HCT116 (cell line): ENCODE measurements at regions not wholly inside any gene's neighbourhood (a gene's known extent, or its start where the extent isn't known, plus 50 kb on each side); places are given as distances from the start of the nearest gene placed in this dataset.

Source experiments
- CBX3 ChIP-seq: IDR thresholded peaks from 2 replicates; pipeline ENCODE4 v1.6.1; 2012; ENCODE audit warnings: low read depth
- CEBPB ChIP-seq: IDR thresholded peaks from 2 replicates; pipeline ENCODE4 v1.6.1; 2012; ENCODE audit warnings: low read depth
- CTCF ChIP-seq, 3 experiments: fragments of 200-600 bp in 1 of 3; sonication (generic) in 1 of 3; IDR thresholded peaks in 2 of 3; conservative IDR thresholded peaks in 1 of 3; 2 replicates each; pipeline ENCODE4 v1.5.1; 2012 to 2017; ENCODE audit warnings: low read depth in 2 of 3, low read length in 2 of 3, antibody characterized with exemption in 1 of 3, borderline replicate concordance in 1 of 3, control low read depth in 1 of 3, mild to moderate bottlenecking in 1 of 3, mixed read lengths in 1 of 3, mixed run types in 1 of 3, moderate library complexity in 1 of 3; ENCODE audit not compliant: insufficient read depth in 1 of 3
- EZH2 ChIP-seq: fragments of 200-600 bp; sonication (generic); IDR thresholded peaks from 2 replicates; pipeline ENCODE4 v1.6.1; 2017; ENCODE audit warnings: antibody characterized with exemption, mixed run types
- JUND ChIP-seq: IDR thresholded peaks from 2 replicates; pipeline ENCODE4 v1.6.1; 2012
- MAX ChIP-seq: IDR thresholded peaks from 2 replicates; pipeline ENCODE4 v1.6.1; 2012
- POLR2A ChIP-seq: IDR thresholded peaks from 2 replicates; pipeline ENCODE4 v1.7.0; 2011; ENCODE audit warnings: borderline replicate concordance; ENCODE audit not compliant: insufficient read depth, insufficient read length; ENCODE audit errors: extremely low read depth
- RAD21 ChIP-seq: IDR thresholded peaks from 2 replicates; pipeline ENCODE4 v1.6.1; 2012; ENCODE audit warnings: low read depth, mild to moderate bottlenecking
- TCF7L2 ChIP-seq: IDR thresholded peaks from 2 replicates; pipeline ENCODE4 v1.7.0; 2011; ENCODE audit warnings: borderline replicate concordance, inconsistent platforms; ENCODE audit not compliant: insufficient read depth, insufficient read length; ENCODE audit errors: extremely low read depth
- YY1 ChIP-seq: IDR thresholded peaks from 2 replicates; pipeline ENCODE4 v1.6.1; 2011; ENCODE audit warnings: low read length, low read depth, moderate library complexity, mild to moderate bottlenecking; ENCODE audit not compliant: insufficient replicate concordance; ENCODE audit errors: extremely low read depth
- ZFX ChIP-seq: fragments of 450-650 bp; IDR thresholded peaks from 2 replicates; pipeline ENCODE4 v1.6.1; 2017
- ZNF274 ChIP-seq: fragments of 200-500 bp; sonication (Bioruptor generic); IDR thresholded peaks from 2 replicates; pipeline ENCODE4 v1.6.1; 2014; ENCODE audit warnings: mild to moderate bottlenecking, low read depth, low read length, inconsistent platforms
- TF ChIP-seq, protein P1 (sequence below): IDR thresholded peaks from 2 replicates; pipeline ENCODE4 v1.6.1; 2012

- TF ChIP-seq POLR2A, result no peak
- TF ChIP-seq CTCF (IDR thresholded peaks at IDR 0.05 in 2 of 3, conservative IDR thresholded peaks at IDR 0.05 in 1 of 3; ENCODE audit: borderline replicate concordance in 1 of 3, insufficient read depth in 1 of 3, low read depth in 2 of 3, low read length in 2 of 3), result no peak
- TF ChIP-seq, protein P1, sequence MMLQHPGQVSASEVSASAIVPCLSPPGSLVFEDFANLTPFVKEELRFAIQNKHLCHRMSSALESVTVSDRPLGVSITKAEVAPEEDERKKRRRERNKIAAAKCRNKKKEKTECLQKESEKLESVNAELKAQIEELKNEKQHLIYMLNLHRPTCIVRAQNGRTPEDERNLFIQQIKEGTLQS, result no peak
- TF ChIP-seq RAD21, result no peak
- TF ChIP-seq MAX, result no peak
- no peak for TF ChIP-seq EZH2
- TF ChIP-seq YY1, result no peak
- TF ChIP-seq JUND, result no peak
- no peak for TF ChIP-seq TCF7L2
- TF ChIP-seq CBX3, result no peak
- TF ChIP-seq ZNF274, result no peak
- no peak for TF ChIP-seq ZFX
- no peak for TF ChIP-seq CEBPB
These were observed 210.4 kb downstream of the SH3BP4 start for GRCh38 chr2:235162082-235162836.
